K562 (cell line): ENCODE measurements at regions not wholly inside any gene's neighbourhood (a gene's known extent, or its start where the extent isn't known, plus 50 kb on each side); places are given as distances from the start of the nearest gene placed in this dataset.

Experiments used
- CBFA2T2 ChIP-seq: fragments of 450-650 bp; conservative IDR thresholded peaks from 2 replicates; pipeline ENCODE4 v1.6.1; 2017; ENCODE audit warnings: mild to moderate bottlenecking
- CBFA2T3 ChIP-seq: fragments of 450-650 bp; IDR thresholded peaks from 2 replicates; pipeline ENCODE4 v1.6.1; 2017
- CCAR2 ChIP-seq: fragments of 200-400 bp; formaldehyde crosslinking; IDR thresholded peaks from 2 replicates; pipeline ENCODE4 v1.6.1; 2017; ENCODE audit warnings: mild to moderate bottlenecking, low read depth, low read length
- EP300 ChIP-seq: IDR thresholded peaks from 2 replicates; pipeline ENCODE4 v1.6.1; 2012; ENCODE audit warnings: low read length, improper control_type of control experiment
- ESRRB ChIP-seq: fragments of 250-450 bp; sonication (Bioruptor Pico); IDR thresholded peaks from 2 replicates; pipeline ENCODE4 v1.5.0; 2020; ENCODE audit warnings: mild to moderate bottlenecking, moderate library complexity, borderline replicate concordance
- ETS2 ChIP-seq: IDR thresholded peaks from 2 replicates; pipeline ENCODE4 v1.6.1; 2016; ENCODE audit warnings: borderline replicate concordance, missing genetic modification characterization, mild to moderate bottlenecking, moderate library complexity, missing compliant biosample characterization; ENCODE audit not compliant: poor library complexity, severe bottlenecking
- ETV6 ChIP-seq, 3 experiments: fragments of 150-350 bp in 1 of 3; sonication (generic) in 1 of 3; formaldehyde crosslinking in 1 of 3; IDR thresholded peaks; 2 replicates each; pipeline versions ENCODE4 v1.6.1 to v1.8.0; 2014 to 2022; ENCODE audit warnings: borderline replicate concordance in 2 of 3, low read depth in 2 of 3, antibody characterized with exemption in 1 of 3, low read length in 1 of 3, mild to moderate bottlenecking in 1 of 3, missing genetic modification reagents in 1 of 3
- FOXA3 ChIP-seq, 2 experiments: fragments of 450-650 bp in 1 of 2; sonication (generic) in 1 of 2; formaldehyde crosslinking; IDR thresholded peaks in 1 of 2; conservative IDR thresholded peaks in 1 of 2; 2 replicates each; pipeline versions ENCODE4 v1.4.0 to v1.8.0; 2020 to 2022; ENCODE audit warnings: mild to moderate bottlenecking in 2 of 2, missing genetic modification reagents in 1 of 2
- FOXK2 ChIP-seq, 2 experiments: fragments of 450-650 bp; IDR thresholded peaks in 1 of 2; conservative IDR thresholded peaks in 1 of 2; 2 replicates each; pipeline ENCODE4 v1.6.1; 2016; ENCODE audit warnings: low read depth in 2 of 2, mild to moderate bottlenecking in 1 of 2
- ID3 ChIP-seq, 2 experiments: fragments of 250-450 bp in 1 of 2; fragments of 450-650 bp in 1 of 2; sonication (Bioruptor Pico) in 1 of 2; IDR thresholded peaks; 2 replicates each; pipeline versions ENCODE4 v1.6.1 to v1.8.0; 2016 to 2021; ENCODE audit warnings: mild to moderate bottlenecking in 2 of 2, moderate library complexity in 2 of 2, missing compliant biosample characterization in 1 of 2, missing genetic modification characterization in 1 of 2
- KAT2B ChIP-seq: IDR thresholded peaks from one replicate; pipeline ENCODE4 v1.6.1; 2012; ENCODE audit warnings: low read depth, mild to moderate bottlenecking, control low read depth, inconsistent platforms, low read length, moderate library complexity
- POLR2B ChIP-seq: fragments of 450-650 bp; IDR thresholded peaks from 2 replicates; pipeline ENCODE4 v1.6.1; 2018; ENCODE audit warnings: low read depth; ENCODE audit not compliant: partially characterized antibody
- RNF2 ChIP-seq: sonication (generic); IDR thresholded peaks from 2 replicates; pipeline ENCODE4 v1.6.1; 2016
- SMARCA5 ChIP-seq: fragments of 450-650 bp; IDR thresholded peaks from 2 replicates; pipeline ENCODE4 v1.6.1; 2016
- SMARCE1 ChIP-seq: fragments of 450-650 bp; IDR thresholded peaks from 2 replicates; pipeline ENCODE4 v1.7.1; 2016; ENCODE audit warnings: mild to moderate bottlenecking
- SPI1 ChIP-seq: IDR thresholded peaks from 2 replicates; pipeline ENCODE4 v1.6.1; 2011; ENCODE audit warnings: low read depth, low read length, control low read depth, borderline replicate concordance
- TCF3 ChIP-seq: sonication (generic); formaldehyde crosslinking; IDR thresholded peaks from 2 replicates; pipeline ENCODE4 v1.4.0; 2020; ENCODE audit warnings: mild to moderate bottlenecking, missing genetic modification reagents
- ZKSCAN1 ChIP-seq: fragments of 150-350 bp; IDR thresholded peaks from 2 replicates; pipeline ENCODE4 v1.6.1; 2016; ENCODE audit warnings: low read depth, low read length
- ZNF395 ChIP-seq: fragments of 200-800 bp; sonication (Bioruptor generic); IDR thresholded peaks from 2 replicates; pipeline ENCODE4 v1.6.1; 2017; ENCODE audit warnings: missing genetic modification characterization, missing compliant biosample characterization
- ZNF398 ChIP-seq: fragments of 250-450 bp; sonication (Bioruptor Pico); IDR thresholded peaks from 2 replicates; pipeline ENCODE4 v1.8.0; 2021; ENCODE audit warnings: moderate library complexity, mild to moderate bottlenecking, inconsistent platforms
- ZNF780A ChIP-seq: fragments of 250-450 bp; sonication (Bioruptor Pico); IDR thresholded peaks from 2 replicates; pipeline ENCODE4 v1.5.0; 2021; ENCODE audit warnings: mild to moderate bottlenecking
- TF ChIP-seq, protein P1 (sequence below): sonication (generic); formaldehyde crosslinking; IDR thresholded peaks from 2 replicates; pipeline ENCODE4 v1.8.1; 2022; ENCODE audit warnings: missing genetic modification reagents
- TF ChIP-seq, protein P2 (sequence below): fragments of 250-450 bp; sonication (Bioruptor Pico); IDR thresholded peaks from 2 replicates; pipeline ENCODE4 v1.5.1; 2021; ENCODE audit warnings: mild to moderate bottlenecking

GRCh38 chr12:5244513-5244972 lies 187.4 kb upstream of the NTF3 start (continued):
- TF ChIP-seq ZNF395 = no peak
- TF ChIP-seq ZKSCAN1 = no peak
- TF ChIP-seq, protein P1, sequence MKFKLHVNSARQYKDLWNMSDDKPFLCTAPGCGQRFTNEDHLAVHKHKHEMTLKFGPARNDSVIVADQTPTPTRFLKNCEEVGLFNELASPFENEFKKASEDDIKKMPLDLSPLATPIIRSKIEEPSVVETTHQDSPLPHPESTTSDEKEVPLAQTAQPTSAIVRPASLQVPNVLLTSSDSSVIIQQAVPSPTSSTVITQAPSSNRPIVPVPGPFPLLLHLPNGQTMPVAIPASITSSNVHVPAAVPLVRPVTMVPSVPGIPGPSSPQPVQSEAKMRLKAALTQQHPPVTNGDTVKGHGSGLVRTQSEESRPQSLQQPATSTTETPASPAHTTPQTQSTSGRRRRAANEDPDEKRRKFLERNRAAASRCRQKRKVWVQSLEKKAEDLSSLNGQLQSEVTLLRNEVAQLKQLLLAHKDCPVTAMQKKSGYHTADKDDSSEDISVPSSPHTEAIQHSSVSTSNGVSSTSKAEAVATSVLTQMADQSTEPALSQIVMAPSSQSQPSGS (CRISPR knock-in tag) = no peak
- TF ChIP-seq ESRRB (CRISPR knock-in tag) = no peak
- TF ChIP-seq CBFA2T2 = peak; percentile 35
- TF ChIP-seq RNF2 = no peak
- TF ChIP-seq, protein P2, sequence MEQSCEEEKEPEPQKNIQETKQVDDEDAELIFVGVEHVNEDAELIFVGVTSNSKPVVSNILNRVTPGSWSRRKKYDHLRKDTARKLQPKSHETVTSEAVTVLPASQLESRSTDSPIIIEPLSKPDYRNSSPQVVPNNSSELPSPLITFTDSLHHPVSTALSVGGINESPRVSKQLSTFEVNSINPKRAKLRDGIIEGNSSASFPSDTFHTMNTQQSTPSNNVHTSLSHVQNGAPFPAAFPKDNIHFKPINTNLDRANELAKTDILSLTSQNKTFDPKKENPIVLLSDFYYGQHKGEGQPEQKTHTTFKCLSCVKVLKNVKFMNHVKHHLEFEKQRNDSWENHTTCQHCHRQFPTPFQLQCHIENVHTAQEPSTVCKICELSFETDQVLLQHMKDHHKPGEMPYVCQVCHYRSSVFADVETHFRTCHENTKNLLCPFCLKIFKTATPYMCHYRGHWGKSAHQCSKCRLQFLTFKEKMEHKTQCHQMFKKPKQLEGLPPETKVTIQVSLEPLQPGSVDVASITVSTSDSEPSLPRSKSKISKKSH (CRISPR knock-in tag) = no peak
- TF ChIP-seq EP300 = peak; percentile 33; the same call in 1 of the 2 replicates
- TF ChIP-seq ZNF780A (CRISPR knock-in tag) = no peak
- TF ChIP-seq ETV6 (IDR thresholded peaks at IDR 0.05; ENCODE audit: borderline replicate concordance in 1 of 2, low read depth in 2 of 2, low read length in 1 of 2) = no peak
- TF ChIP-seq ETV6 (CRISPR knock-in tag; IDR thresholded peaks at IDR 0.05; ENCODE audit: borderline replicate concordance) = no peak
- TF ChIP-seq ZNF398 (CRISPR knock-in tag) = no peak
- TF ChIP-seq KAT2B = no peak
- TF ChIP-seq FOXA3 (CRISPR knock-in tag; conservative IDR thresholded peaks at IDR 0.05 in 1 of 2, IDR thresholded peaks at IDR 0.05 in 1 of 2) = peak in 1 of 2 experiments; percentile 63; a peak in 2 of 4 replicates
- no peak for TF ChIP-seq POLR2B
- TF ChIP-seq SMARCE1 = no peak
- peak in 1 of 2 experiments; percentile 46; a peak in 2 of 4 replicates for TF ChIP-seq FOXK2 (conservative IDR thresholded peaks at IDR 0.05 in 1 of 2, IDR thresholded peaks at IDR 0.05 in 1 of 2; ENCODE audit: low read depth in 2 of 2)
- TF ChIP-seq CBFA2T3 = peak; percentile 61
- TF ChIP-seq CCAR2 = no peak
- peak; percentile 35; the same call in 1 of the 2 replicates for TF ChIP-seq TCF3 (CRISPR knock-in tag)
- TF ChIP-seq ETS2 (tag) = no peak
- TF ChIP-seq SMARCA5 = no peak
- no peak for TF ChIP-seq ID3 (CRISPR knock-in tag; IDR thresholded peaks at IDR 0.05)
- TF ChIP-seq ID3 (tag; IDR thresholded peaks at IDR 0.05) = no peak
- TF ChIP-seq SPI1 = no peak
